KMS-11 (cell line): ENCODE measurements at regions not wholly inside any gene's neighbourhood (a gene's known extent, or its start where the extent isn't known, plus 50 kb on each side); places are given as distances from the start of the nearest gene placed in this dataset.

Experiments
- H2AFZ ChIP-seq: fragments of 200-600 bp; sonication (generic); 2 replicates; pipeline ENCODE4 v1.6.1; 2016; ENCODE audit warnings: antibody characterized with exemption, mixed run types, low read depth
- H3K27ac ChIP-seq: fragments of 200-600 bp; sonication (generic); 2 replicates; pipeline ENCODE4 v1.6.1; 2016; ENCODE audit warnings: mild to moderate bottlenecking, mixed run types
- H3K27me3 ChIP-seq: fragments of 200-600 bp; sonication (generic); 2 replicates; pipeline ENCODE4 v1.6.1; 2017; ENCODE audit warnings: mild to moderate bottlenecking, low read depth, mixed run types, moderate library complexity; ENCODE audit not compliant: insufficient read depth
- H3K36me3 ChIP-seq: fragments of 200-600 bp; sonication (generic); 2 replicates; pipeline ENCODE4 v1.6.1; 2017; ENCODE audit warnings: mild to moderate bottlenecking, mixed run types; ENCODE audit not compliant: insufficient read depth
- H3K4me1 ChIP-seq: fragments of 200-600 bp; sonication (generic); 2 replicates; pipeline ENCODE4 v1.6.1; 2016; ENCODE audit warnings: mild to moderate bottlenecking, low read depth, mixed run types; ENCODE audit not compliant: poor library complexity, severe bottlenecking
- H3K4me2 ChIP-seq: fragments of 200-600 bp; sonication (generic); 2 replicates; pipeline ENCODE4 v1.7.0; 2016; ENCODE audit warnings: mild to moderate bottlenecking, mixed run types
- H3K4me3 ChIP-seq: fragments of 200-600 bp; sonication (generic); IDR thresholded peaks from 2 replicates; pipeline ENCODE4 v1.6.1; 2017; ENCODE audit warnings: low read depth, low read length, mixed read lengths; ENCODE audit not compliant: insufficient read depth
- H3K79me2 ChIP-seq: fragments of 200-600 bp; sonication (generic); 2 replicates; pipeline ENCODE4 v1.6.1; 2016; ENCODE audit warnings: low read depth, mixed run types; ENCODE audit not compliant: insufficient read depth
- H3K9ac ChIP-seq: fragments of 200-600 bp; sonication (generic); 2 replicates; pipeline ENCODE4 v1.6.1; 2016; ENCODE audit warnings: mild to moderate bottlenecking, mixed run types
- H4K20me1 ChIP-seq: fragments of 200-600 bp; sonication (generic); 2 replicates; pipeline ENCODE4 v1.6.1; 2016; ENCODE audit warnings: mild to moderate bottlenecking, mixed run types; ENCODE audit not compliant: insufficient read depth
- TF ChIP-seq, protein P1 (sequence below): fragments of 200-600 bp; sonication (generic); conservative IDR thresholded peaks from 2 replicates; pipeline ENCODE4 v1.6.1; 2017; ENCODE audit warnings: low read depth, mild to moderate bottlenecking, antibody characterized with exemption, low read length, moderate library complexity, mixed read lengths

DNA sequence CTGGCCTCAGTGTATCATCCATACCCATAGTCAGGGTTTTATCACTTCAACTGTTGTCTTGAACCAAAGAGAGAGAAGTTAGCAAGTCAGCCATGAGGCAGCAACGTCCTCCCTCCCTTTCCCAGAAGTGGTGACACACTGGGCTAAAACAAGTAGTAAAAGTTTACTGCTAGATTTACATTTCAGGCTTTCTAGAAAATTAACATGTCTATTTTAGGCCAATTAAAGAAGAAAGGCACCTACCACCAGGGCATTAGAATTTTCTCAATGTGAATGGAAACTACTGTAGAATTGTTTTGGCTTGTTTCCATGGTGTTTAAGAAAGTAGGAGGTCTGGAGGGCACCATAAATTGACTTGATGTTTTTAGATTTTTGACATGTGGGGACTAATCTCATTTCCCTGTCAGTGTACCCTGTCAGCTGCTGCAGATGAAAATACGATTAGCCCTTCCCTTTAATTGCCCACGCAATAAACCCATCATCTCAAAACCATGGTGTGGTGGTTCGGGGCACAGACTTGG is 121.8 kb upstream of the ELL2 start:
- Histone ChIP-seq H3K27ac (no peak overlapping the region), H3K4me2 (no peak overlapping the region), H3K4me3 (no peak overlapping the region), H3K4me1 (no peaks in the 10 kb centered on the region), H3K79me2 (no peaks in the 10 kb centered on the region), H3K27me3 (no peaks in the 10 kb centered on the region), H3K9ac (no peak overlapping the region), H2AFZ (no peak overlapping the region), H3K36me3 (no peaks in the 10 kb centered on the region), H4K20me1 (no peaks in the 10 kb centered on the region)
- TF ChIP-seq, protein P1, sequence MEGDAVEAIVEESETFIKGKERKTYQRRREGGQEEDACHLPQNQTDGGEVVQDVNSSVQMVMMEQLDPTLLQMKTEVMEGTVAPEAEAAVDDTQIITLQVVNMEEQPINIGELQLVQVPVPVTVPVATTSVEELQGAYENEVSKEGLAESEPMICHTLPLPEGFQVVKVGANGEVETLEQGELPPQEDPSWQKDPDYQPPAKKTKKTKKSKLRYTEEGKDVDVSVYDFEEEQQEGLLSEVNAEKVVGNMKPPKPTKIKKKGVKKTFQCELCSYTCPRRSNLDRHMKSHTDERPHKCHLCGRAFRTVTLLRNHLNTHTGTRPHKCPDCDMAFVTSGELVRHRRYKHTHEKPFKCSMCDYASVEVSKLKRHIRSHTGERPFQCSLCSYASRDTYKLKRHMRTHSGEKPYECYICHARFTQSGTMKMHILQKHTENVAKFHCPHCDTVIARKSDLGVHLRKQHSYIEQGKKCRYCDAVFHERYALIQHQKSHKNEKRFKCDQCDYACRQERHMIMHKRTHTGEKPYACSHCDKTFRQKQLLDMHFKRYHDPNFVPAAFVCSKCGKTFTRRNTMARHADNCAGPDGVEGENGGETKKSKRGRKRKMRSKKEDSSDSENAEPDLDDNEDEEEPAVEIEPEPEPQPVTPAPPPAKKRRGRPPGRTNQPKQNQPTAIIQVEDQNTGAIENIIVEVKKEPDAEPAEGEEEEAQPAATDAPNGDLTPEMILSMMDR: no peak

GRCh38 chr5:96081276-96081858 is 119.7 kb upstream of the ELL2 start:
- Histone ChIP-seq H3K4me3 (no peak overlapping the region), H3K79me2 (no peaks in the 10 kb centered on the region), H2AFZ (no peak overlapping the region), H3K27ac (no peak overlapping the region), H3K27me3 (no peaks in the 10 kb centered on the region), H3K4me1 (no peaks in the 10 kb centered on the region), H3K9ac (no peak overlapping the region), H3K4me2 (no peak overlapping the region), H4K20me1 (no peaks in the 10 kb centered on the region), H3K36me3 (no peaks in the 10 kb centered on the region)
- TF ChIP-seq, protein P1: no peak

DNA sequence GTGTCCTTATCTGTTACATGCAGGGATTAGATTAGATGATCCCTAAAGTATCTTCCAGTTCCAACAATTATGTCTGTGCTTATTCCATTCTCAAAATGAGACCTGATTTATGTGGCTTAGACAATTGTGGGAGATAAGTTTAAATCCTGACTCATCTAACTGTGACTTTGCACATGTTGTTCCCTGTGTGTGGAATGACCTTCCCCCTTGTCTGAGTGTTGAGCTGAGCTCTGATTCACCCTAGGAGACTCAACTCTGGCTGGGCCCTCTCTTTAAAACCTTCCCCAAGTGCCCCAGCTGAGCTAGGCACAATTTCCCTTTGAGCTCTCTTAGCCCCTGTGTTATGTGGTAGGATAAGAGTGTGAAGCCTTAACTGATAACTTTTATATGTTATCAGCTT is 118.9 kb upstream of the ELL2 start:
- H3K36me3 ChIP-seq: no peaks in the 10 kb centered on the region
- no peaks in the 10 kb centered on the region for H4K20me1 ChIP-seq
- H3K27ac ChIP-seq: no peak overlapping the region
- H3K79me2 ChIP-seq: no peaks in the 10 kb centered on the region
- TF ChIP-seq, protein P1: no peak
- H3K4me1 ChIP-seq: no peaks in the 10 kb centered on the region
- no peak overlapping the region for H3K4me3 ChIP-seq
- no peaks in the 10 kb centered on the region for H3K27me3 ChIP-seq
- no peak overlapping the region for H3K9ac ChIP-seq
- H2AFZ ChIP-seq: no peak overlapping the region
- no peak overlapping the region for H3K4me2 ChIP-seq

DNA sequence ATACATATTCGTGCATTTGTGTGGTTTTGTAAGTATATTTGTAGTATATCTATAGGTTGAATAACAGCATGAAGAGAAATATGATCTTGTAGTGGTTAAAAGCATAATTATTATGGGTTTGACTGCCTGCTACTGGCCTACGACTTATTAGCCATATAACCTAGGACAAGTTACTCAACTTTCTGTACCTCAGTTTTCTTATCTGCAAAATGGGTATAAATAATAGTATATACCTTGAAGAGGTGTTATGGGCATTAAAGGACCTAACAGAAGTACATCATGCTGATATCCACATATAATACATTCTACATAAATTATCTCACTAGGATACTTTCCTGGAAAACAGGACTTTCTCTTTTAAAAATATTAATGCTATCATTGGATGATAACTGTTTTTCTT is 118.3 kb upstream of the ELL2 start:
- Histone ChIP-seq H2AFZ (no peak overlapping the region), H3K79me2 (no peaks in the 10 kb centered on the region), H3K4me3 (no peak overlapping the region), H3K4me2 (no peak overlapping the region), H3K9ac (no peak overlapping the region), H3K27me3 (no peaks in the 10 kb centered on the region), H3K36me3 (no peaks in the 10 kb centered on the region), H3K27ac (no peak overlapping the region), H4K20me1 (no peaks in the 10 kb centered on the region), H3K4me1 (no peaks in the 10 kb centered on the region)
- TF ChIP-seq, protein P1: no peak
